DMS114 treated with DMSO at 0.1 percent for 48 hours (cell line): ENCODE measurements at regions not wholly inside any gene's neighbourhood (a gene's known extent, or its start where the extent isn't known, plus 50 kb on each side); places are given as distances from the start of the nearest gene placed in this dataset.

ENCODE experiments used
- DNase-seq: peaks from one replicate; lab custom pipeline; 2025; ENCODE audit not compliant: unreplicated experiment; lab: John Stamatoyannopoulos, UW

DNA sequence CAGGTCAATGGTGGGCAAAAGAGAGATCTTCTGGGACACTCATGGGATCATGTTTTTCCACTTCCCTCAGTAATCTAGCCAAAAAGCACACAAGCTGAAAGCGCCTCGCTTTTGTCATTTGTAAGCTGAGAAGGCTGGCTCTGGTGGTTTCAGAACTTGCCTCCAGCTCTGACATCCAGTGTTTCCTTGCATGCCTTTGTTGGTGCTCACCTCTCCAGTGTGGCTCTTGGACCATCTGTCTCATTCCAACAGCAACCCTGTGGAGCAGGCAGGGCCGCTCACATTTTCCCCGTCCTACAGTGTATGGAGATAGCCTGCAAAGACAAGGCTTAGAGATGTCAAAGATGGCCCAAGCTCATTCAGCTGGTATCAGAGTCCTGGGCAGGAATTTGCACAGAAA is 160.8 kb upstream of the KLF4 start:
- DNase-seq = no peak

DNA sequence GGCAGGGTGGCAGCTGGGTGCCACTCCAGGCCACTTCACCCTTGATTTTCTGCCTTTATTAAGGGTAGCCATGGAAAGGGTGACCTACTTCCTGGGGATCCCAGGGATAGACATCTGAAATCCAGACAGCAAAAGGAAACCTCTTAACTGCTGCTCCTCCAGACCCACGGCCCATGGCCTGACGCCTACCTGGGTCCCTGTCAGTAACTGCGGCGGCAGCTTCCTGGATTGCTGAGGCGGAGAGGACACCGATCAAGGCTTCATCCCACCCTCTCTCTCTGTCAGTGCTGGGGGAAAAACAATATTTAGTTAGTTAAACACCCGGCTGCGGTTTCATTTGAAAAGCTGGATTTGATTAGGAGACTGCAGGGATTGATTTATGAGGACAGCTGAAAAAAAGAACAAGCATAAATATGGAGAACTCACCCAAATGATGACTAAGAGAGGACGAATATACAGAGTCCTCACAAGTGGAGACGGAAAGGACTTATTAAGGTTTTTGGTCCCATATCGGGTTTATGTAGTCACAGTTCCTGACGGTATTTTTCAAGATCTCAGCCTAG is 158.7 kb upstream of the KLF4 start:
- no peak for DNase-seq

DNA sequence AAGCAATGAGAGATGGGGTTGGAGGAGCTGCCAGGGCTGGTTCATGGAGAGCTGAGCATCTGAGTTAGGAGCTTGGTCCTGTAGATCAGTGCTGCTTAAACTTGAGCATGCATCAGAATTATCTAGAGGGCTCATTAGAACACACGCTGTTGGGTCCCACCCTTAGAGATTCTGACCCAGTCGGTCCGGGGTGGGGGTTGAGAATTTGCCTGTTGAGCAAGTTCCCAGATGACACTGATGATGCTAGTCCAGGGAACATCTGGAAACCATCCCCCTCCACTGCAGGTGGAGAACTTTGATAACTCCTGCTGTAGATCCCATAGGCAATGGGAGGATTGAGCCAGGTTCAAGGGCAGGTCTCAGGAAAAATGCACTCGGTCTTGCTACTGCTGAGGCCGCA is 158.0 kb upstream of the KLF4 start:
- no peak for DNase-seq

DNA sequence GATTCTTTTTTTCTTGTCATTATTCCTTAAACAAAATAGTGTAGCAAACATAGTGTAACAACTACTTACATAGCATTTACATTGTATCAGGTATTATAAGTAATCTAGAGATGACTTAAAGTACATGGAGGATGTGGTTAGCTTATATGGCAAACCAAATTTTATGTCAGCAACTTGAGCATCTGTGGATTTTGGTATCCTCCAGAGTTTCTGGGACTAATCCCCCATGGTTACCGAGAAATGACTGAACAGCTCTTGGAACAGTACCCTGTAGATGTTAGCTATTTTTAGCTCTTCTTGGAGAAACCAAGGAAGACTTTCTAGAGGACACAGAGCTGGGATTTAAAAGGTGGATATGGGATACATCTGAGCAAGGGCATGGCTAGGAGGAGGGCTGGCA is 157.6 kb upstream of the KLF4 start:
- no peak for DNase-seq

DNA sequence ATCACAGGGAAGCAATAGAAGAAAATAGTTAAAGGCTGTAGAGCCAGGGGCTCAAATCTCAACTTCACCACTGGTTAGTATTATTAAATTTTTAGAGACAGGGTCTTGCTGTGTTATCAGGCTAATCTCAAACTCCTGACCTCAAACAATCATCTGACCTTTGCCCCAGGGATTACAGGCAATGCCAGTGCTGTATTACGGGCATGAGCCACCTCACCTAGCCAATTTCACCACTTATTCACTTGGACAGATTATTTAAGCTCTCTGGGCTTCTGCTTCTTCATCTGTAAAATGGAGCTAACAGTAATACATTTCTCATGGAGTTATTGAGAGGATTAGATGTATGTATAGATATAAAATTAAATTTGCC is 155.9 kb upstream of the KLF4 start:
- no peak for DNase-seq

DNA sequence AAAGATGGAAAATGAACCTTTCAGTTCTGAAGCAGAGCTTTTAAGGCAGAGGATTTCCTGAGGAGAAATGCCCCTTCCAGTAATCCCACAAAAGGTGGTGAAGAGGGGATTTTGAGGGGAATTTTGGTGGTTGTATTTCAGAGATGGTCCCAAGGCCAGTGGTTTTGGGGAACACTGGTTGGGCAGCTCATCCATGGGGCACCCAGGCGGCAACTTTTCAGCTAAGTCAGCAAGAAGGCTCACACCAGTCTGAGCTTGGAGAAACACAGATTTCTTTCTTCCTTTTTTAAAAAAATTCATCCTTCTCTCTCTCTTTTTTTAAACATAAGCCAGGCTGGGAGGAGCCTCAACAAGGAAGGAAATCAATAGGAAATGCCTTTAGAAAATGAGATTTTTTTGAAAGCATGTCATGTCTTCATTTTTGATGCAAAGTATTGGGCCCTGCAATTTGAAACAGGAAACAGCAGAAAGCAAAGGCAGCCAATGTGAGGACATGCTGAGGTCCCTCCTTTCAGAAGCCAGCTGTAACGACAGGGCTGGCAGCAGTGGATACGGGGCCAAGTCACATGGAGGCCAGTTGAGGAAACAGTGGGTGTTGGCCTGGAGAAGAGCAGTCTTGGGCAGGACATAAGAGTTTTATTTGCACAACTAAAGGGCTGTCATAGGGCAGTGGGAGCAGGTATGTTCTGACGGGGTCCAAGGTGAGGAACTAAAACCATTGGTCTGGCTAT is 155.3 kb upstream of the KLF4 start:
- no peak for DNase-seq

DNA sequence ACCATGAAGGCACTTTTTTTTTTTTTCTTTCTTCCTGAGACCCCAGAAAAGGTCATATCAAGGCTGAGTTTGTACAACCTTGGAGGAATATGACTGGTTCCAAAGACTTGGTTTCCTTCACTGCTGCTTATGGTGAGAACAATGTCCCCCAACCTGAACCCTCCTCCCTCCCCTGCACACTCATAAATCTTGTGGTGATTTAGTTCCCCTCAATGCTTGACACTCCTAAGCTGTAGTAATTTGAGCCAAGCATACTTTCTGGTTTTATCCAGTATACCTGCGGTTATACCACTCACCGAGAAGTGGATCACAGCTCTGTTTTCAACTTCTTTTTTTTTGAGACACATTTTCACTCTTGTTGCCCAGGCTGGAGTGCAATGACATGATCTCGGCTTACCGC is 149.9 kb upstream of the KLF4 start:
- peak; percentile 24 for DNase-seq

DNA sequence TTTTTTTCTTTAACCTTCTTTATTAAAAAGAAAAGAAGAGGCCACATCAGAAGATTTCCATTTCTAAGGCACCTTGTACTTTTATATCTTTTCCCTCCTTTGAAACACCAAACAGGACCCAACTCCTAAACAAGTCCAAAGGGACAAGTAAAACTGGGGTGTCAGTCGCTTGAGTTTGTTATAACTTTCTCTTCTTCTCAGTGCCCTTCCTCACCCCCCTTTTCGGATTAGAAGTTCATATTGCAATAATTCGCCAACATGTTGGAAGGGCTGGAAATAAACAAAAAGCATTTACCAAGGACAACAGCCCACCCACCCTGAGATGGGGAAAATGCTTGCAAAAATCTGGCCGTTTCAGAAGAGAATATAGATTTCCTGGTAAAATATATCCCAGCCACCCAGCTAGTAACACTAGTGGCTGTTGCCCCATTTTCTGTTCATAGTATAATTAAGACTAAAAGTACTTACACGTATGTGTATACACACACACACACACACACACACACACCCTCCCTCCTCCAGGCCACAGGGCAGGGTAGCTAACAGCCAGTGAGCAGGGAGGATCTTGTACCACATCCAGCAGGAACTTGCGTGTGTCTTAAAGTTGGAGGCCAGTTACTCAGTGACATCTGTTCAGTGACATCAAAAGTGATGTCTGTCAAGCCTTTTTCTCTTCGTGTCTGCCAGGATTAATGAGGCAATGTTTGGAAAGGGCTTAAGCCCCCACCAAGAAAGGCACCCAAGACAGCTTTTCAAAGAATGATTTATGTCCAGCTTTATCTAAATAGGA is 149.1 kb upstream of the KLF4 start:
- no peak for DNase-seq

DNA sequence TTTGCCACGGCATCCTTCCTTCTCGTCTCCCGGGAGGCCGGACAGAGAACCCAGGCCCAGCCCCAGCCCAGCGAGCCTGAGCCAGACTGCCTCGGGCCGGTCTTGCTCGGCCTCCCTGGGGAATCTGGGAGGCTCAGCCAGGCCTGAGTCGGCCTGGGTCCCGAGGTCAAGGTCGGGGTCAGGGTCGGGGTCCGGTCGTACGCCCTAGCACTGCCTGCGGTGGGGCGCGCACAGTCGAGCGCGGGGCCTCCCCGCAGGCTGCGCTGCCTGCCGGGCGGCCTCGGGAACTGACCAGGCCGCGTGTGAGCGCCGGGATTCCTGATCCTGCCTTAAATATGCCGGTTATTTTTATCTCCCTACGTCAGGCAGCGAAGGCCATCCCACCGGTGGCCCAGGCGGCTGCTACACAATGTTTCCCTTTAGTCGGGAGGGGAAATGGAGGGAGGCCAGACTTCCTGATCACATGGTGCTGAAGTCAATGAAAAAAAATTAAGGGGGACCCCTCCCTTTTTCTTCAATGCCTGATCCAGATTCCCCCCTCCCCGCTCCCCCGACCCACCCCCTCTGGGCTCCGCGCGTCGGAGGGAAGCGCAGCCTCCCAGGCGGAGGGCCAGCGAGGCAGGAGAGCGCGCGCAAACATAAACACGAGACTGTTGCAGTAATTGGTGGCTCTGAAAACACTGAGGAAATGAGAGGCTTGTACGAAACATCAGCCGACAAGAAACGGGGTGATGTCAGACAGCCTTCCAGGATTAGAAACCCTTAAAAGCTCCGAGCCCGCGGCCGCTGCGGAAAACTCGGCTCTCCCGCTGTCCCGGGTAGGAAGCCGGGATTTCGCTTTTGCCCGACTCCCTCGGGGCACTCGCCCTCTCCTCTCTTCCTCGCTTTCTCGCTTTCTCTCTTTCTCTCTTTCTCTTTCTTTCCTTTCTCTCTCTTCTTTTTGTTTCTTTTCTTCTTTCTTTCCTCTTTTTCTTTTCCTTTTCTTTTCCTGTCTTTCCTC is 148.2 kb upstream of the KLF4 start:
- DNase-seq = peak; percentile 16

DNA sequence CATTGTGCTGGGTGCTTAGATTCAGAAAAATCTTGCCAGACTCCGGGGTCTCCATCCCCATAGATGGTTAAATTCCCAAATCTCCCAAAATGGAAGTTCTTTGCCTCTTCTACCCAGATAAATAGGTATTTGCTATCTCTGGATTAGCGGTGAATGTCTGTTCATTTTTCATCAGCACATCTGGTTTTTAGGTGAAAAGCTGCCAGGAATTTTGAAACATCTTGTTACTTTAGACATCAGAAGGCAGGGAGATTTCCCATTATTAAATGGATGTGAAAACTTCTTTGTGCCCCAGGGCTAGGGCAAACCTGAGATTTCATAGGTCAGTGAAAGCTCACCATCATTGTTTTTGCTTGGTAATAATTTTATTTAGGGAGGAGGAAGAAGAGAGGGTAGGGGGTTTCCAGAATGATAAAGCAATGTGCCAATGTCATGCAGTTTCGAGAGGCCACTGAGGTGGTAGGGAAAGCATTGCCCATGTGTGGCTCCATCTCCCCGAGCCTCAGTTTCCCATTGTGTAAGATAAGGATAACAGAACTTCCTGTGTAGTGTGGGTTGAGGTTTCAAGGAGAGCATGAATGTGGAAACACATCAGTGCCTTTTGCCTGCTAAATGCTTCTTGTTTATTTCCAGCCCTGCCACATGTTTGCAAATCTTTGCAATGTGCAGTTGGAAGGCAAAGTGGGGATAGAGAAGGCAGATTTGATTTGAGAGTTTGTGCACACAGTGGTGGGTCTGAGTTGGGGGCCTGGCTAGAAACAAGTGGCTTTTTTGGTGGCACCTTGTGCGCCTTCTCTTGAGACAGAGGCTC is 147.2 kb upstream of the KLF4 start:
- DNase-seq = no peak

DNA sequence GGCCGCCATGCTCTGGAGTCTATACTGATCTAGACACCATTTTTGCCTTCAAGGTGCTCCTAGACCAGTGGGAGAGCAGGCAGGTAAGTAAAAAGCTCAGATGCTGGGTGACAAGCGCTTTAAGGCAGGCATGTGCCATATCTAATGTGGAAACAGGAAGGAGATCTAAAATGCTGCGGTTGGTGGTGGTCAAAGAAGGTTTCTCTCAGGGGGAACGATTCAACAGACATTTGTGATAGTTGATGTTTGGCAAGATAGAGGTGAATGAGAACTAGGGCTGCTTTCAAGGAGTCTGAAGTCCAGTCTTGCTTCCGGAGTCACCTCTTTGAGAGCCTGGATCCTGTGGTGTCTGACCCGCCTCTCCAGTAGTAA is 146.2 kb upstream of the KLF4 start:
- DNase-seq = no peak

DNA sequence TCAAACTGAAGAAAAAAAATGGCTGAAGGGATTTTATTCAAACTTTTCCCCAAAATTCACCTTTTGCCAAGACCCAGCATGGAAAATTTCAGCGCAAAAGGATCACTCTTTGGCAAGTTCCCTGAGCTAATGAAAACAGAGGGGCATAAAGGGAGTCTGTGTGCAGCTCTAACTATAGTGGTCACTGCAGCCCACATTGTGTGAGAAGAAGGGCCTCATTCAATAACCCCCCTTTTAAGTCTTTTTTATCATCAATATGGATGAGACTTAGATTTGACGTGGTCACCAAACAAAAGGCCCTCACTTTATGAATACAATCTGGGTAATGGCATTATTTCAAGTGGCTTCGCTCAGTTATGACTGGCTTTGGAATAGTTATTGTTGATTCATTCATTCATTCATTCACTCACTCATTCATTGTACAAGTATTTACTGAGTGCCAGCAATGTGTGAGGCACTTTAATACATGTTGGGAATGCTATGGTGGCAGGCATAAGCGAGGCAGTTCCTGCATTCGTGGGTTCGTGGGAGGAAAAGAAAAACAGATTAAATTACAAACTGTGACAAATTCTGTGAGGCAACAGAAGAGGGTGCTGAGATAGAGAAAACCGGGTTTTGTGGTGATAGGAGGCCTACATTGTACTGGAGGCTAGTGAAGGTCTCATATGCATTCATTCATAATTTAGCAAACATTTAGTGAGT is 145.7 kb upstream of the KLF4 start:
- no peak for DNase-seq

DNA sequence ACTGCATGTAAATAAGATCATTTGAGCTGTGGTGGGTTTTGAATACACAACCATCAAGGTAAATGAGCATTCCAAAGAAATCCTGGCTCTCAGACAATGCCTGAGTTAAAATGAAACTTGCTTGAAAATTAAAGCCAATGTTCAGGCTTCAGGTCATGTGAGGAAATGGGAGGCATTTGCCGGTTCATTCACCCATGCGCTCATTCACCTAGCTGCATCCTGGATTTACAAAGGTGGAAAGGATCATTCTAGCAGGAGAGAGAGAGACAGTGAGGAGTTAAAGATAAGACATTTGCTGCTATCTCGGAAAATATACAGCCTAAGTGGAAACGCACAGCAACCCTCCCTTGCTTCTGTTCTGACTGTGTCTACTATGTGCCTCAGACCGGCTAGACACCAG is 143.8 kb upstream of the KLF4 start:
- no peak for DNase-seq

DNA sequence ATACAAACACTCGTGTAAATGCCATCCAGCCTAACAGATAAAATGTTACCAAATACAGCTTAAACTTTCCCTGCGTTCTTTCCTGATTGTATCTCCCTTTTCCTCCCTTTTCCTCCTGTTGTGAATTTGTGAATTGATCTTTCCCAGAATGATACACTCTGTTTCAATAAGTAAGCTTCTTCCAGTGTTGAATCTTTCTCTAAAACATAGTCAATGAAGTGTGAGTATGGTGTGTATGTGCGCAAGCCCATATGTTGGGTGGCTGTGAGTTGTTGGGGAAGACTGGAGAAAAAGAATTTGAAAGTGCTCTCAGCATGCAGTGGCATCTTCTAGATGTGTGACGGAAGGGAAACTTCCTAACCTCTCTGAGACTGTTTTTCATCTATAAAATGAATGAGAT is 143.1 kb upstream of the KLF4 start:
- no peak for DNase-seq

DNA sequence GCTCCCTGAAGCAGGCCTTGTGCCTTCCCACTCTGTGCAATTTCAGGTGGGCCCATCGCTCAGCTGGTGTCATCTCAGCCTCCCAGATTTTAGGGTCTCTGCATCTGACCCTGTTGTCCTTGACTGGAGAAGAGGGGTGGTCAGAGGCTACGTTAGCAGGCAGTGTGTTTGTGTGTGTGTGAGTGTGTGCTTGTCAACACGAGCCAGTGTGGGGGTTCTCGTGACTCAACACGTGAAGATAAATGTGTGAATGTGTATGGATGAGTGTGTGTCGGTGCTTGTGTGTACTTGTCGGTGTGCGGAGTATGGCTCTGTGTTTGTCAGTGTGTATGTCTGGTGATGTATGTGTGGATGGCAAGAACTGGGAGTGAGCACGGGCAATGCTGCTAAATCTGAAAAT is 142.6 kb upstream of the KLF4 start:
- no peak for DNase-seq

DNA sequence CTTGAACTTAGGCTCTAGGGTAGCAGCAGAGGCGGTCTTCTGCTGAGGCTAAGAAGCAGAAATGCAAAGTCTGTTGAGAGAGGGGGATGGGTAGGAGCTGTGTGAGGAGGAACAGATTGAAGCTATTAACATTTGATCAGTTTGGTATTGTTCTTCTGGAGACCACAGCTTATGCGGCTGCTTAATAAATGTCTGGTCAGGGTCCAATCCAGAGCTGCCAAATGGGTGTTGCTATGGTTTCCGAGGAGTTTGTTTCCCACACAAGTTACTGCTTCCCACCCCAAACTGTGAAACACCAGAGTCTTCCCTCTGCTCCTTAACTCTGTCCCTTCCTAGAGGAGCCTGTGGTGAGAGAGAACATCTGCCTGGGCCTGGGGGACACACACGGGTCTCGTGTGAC is 142.2 kb upstream of the KLF4 start:
- no peak for DNase-seq

DNA sequence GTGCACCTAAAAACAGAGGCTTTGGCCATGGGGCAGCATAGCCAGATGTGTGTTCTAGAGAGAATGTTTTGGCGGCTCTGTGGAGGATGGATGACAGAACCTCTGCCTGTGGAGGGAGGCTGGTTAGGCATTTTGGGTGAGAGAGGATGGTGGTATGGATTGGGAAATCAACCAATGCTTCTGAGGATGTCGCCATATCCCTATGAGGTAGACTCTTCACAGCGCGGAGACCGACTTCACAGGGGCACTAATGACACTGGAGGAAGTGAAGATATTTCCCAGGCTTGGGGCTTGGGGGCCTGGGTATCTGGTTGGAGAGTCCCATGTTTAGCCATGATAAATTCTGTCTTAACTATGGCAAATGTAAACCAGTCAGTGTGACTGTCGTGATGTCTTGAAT is 140.6 kb upstream of the KLF4 start:
- no peak for DNase-seq

DNA sequence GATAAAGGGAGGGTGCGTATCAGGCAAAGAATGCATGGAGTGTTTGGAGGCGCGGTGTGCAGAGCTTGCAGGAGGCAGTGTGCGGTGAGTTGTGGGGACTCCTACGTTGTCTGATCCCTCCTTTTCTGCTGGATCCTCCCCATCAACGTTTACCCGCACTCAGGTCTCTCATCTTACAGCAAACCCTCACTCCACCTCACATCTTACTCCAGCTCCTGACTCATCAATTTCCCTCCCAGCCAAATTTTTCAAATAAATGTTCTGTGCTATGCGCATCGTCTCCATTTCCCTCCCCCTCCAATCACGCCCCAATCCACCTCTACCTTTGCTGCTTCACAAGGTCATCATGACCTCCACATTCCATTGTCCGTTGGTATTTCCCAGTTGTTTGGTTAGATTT is 138.9 kb upstream of the KLF4 start:
- no peak for DNase-seq

DNA sequence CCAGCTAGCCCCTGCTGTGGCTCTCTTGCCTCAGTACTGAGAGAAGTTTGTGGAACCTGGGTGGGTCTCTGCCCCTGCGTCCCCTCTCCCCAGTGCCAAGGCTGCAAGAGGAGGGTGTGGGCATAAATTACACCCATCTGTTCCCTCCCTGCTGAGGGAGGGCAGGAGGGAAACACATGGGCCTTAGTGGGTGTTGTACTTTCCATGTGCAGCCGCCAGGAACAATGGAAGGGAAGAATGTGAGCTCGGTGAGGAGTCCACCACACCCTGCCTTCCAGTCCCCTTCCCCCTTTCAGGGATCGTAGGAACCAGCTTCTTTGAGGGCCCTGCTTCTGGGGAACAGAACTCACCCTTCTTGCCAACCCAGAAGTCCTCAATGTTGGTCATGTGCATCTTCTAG is 138.2 kb upstream of the KLF4 start:
- no peak for DNase-seq

DNA sequence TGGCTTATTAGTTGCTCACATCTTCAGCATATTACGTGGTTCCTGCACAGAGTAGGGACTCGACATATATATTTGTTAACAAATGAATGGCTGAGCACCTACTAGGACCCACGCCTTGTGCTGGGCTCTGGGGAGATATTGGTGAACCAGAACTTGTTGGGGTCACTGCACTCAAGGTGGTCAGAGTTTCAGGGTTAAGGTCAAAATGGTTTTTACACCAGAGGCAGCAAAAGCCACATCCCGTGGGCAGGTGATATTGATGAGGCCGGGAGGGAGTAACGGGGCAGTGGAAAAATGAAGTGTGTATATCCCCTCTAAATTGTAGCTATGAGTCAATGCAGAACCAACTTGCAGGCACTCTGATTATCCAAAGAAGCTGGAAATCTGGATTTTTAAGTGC is 136.5 kb upstream of the KLF4 start:
- no peak for DNase-seq
